OCI-LY1 (cell line): ENCODE measurements at regions not wholly inside any gene's neighbourhood (a gene's known extent, or its start where the extent isn't known, plus 50 kb on each side); places are given as distances from the start of the nearest gene placed in this dataset.
"Not testable (repeated sequence)": the region's sequence is repeated elsewhere in the genome, so short reads cannot be mapped to it uniquely, and the experiment has no call there.

ENCODE experiments used
- H2AFZ ChIP-seq: fragments of 200-600 bp; sonication (generic), shearing (Covaris generic); 2 replicates; pipeline ENCODE4 v1.6.0; 2014; ENCODE audit warnings: antibody characterized with exemption, mild to moderate bottlenecking, low read length
- H3F3A ChIP-seq: fragments of 200-600 bp; sonication (generic), shearing (Covaris generic); 2 replicates; pipeline ENCODE4 v1.6.0; 2014; ENCODE audit warnings: mild to moderate bottlenecking, antibody characterized with exemption, low read length, moderate library complexity; ENCODE audit not compliant: insufficient read depth
- H3K27ac ChIP-seq: fragments of 200-600 bp; sonication (generic); 2 replicates; pipeline ENCODE4 v1.5.1; 2014; ENCODE audit warnings: low read length, mixed run types, mild to moderate bottlenecking, low read depth; ENCODE audit not compliant: poor library complexity, severe bottlenecking
- H3K27me3 ChIP-seq: fragments of 200-600 bp; sonication (generic); 2 replicates; pipeline ENCODE4 v1.6.0; 2014; ENCODE audit warnings: antibody characterized with exemption, mild to moderate bottlenecking, low read length, moderate library complexity; ENCODE audit not compliant: insufficient read depth
- H3K36me3 ChIP-seq: fragments of 200-600 bp; sonication (generic); 2 replicates; pipeline ENCODE4 v1.6.1; 2014; ENCODE audit warnings: mild to moderate bottlenecking, antibody characterized with exemption, low read length, moderate library complexity, mixed read lengths; ENCODE audit not compliant: insufficient read depth
- H3K4me1 ChIP-seq: fragments of 200-600 bp; sonication (generic); 2 replicates; pipeline ENCODE4 v1.5.1; 2014; ENCODE audit warnings: mild to moderate bottlenecking, low read length, moderate library complexity; ENCODE audit not compliant: insufficient read depth, severe bottlenecking
- H3K4me2 ChIP-seq: fragments of 200-600 bp; sonication (generic), shearing (Covaris generic); 2 replicates; pipeline ENCODE4 v1.6.1; 2014; ENCODE audit warnings: low read length
- H3K4me3 ChIP-seq: fragments of 200-600 bp; sonication (generic); 2 replicates; pipeline ENCODE4 v1.5.1; 2014; ENCODE audit warnings: low read length, low read depth, mild to moderate bottlenecking, mixed read lengths; ENCODE audit not compliant: poor library complexity, severe bottlenecking
- H3K79me2 ChIP-seq: fragments of 200-600 bp; shearing (Covaris generic); 2 replicates; pipeline ENCODE4 v1.6.1; 2016; ENCODE audit warnings: mixed run types, low read length, mixed read lengths; ENCODE audit not compliant: insufficient read depth
- H3K9ac ChIP-seq: fragments of 200-600 bp; sonication (generic), shearing (Covaris generic); 2 replicates; pipeline ENCODE4 v1.6.1; 2014; ENCODE audit warnings: mild to moderate bottlenecking, low read length, mixed read lengths
- H3K9me2 ChIP-seq: fragments of 200-600 bp; sonication (generic), shearing (Covaris generic); 2 replicates; pipeline ENCODE4 v1.6.1; 2014; ENCODE audit warnings: low read depth, mild to moderate bottlenecking, low read length, mixed read lengths
- H3K9me3 ChIP-seq: fragments of 200-600 bp; shearing (Covaris generic); 2 replicates; pipeline ENCODE4 v1.6.1; 2014; ENCODE audit warnings: low read length, mixed read lengths
- H4K20me1 ChIP-seq: fragments of 200-600 bp; sonication (generic), shearing (Covaris generic); 2 replicates; pipeline ENCODE4 v1.6.0; 2016; ENCODE audit warnings: mild to moderate bottlenecking, low read length; ENCODE audit not compliant: insufficient read depth
- EZH2 ChIP-seq: fragments of 200-600 bp; sonication (generic), shearing (Covaris generic); IDR thresholded peaks from 2 replicates; pipeline ENCODE4 v1.8.0; 2017; ENCODE audit warnings: borderline replicate concordance, mixed run types, mild to moderate bottlenecking, antibody characterized with exemption, low read length, moderate library complexity, mixed read lengths
- TF ChIP-seq, protein P1 (sequence below): fragments of 200-600 bp; sonication (generic), shearing (Covaris generic); IDR thresholded peaks from 2 replicates; pipeline ENCODE4 v1.5.1; 2017; ENCODE audit warnings: mild to moderate bottlenecking, antibody characterized with exemption, low read length, moderate library complexity, mixed read lengths

DNA sequence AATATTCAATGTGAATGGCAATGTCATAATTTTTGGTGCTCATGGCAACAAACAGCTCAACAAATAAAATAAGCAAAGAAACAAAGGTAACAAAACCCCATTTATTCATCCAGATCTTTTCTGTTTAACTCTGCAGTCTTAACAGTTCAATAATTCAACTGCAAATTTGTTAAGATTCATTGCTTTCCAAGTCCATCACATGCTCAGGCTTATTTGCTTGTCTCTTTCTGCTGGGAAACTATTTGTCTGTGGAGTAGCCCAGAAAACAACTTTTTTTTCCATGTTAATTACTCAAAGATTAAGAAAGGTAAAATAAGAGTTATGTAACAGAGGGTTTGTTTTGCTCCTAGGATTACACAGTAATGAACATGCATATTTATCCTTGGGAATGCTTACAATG lies 92.6 kb upstream of the PNPT1 start:
- no peaks in the 10 kb centered on the region for H3K27me3 ChIP-seq
- H3K4me1 ChIP-seq = no peaks in the 10 kb centered on the region
- no peaks in the 10 kb centered on the region for H4K20me1 ChIP-seq
- H3K27ac ChIP-seq = no peak overlapping the region
- no peak overlapping the region for H3K9ac ChIP-seq
- no peaks in the 10 kb centered on the region for H3K79me2 ChIP-seq
- H2AFZ ChIP-seq = no peak overlapping the region
- H3F3A ChIP-seq = no peaks in the 10 kb centered on the region
- no peak overlapping the region for H3K4me2 ChIP-seq
- no peaks in the 10 kb centered on the region for H3K9me3 ChIP-seq
- H3K4me3 ChIP-seq = no peak overlapping the region
- H3K9me2 ChIP-seq = no peaks in the 10 kb centered on the region
- no peaks in the 10 kb centered on the region for H3K36me3 ChIP-seq
- no peak for TF ChIP-seq EZH2
- TF ChIP-seq, protein P1, sequence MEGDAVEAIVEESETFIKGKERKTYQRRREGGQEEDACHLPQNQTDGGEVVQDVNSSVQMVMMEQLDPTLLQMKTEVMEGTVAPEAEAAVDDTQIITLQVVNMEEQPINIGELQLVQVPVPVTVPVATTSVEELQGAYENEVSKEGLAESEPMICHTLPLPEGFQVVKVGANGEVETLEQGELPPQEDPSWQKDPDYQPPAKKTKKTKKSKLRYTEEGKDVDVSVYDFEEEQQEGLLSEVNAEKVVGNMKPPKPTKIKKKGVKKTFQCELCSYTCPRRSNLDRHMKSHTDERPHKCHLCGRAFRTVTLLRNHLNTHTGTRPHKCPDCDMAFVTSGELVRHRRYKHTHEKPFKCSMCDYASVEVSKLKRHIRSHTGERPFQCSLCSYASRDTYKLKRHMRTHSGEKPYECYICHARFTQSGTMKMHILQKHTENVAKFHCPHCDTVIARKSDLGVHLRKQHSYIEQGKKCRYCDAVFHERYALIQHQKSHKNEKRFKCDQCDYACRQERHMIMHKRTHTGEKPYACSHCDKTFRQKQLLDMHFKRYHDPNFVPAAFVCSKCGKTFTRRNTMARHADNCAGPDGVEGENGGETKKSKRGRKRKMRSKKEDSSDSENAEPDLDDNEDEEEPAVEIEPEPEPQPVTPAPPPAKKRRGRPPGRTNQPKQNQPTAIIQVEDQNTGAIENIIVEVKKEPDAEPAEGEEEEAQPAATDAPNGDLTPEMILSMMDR = no peak

- not testable (repeated sequence) for H3K27me3 ChIP-seq, H3K4me2 ChIP-seq, H3F3A ChIP-seq, H3K79me2 ChIP-seq, H3K27ac ChIP-seq, H4K20me1 ChIP-seq, H3K4me1 ChIP-seq, H3K9me3 ChIP-seq, H2AFZ ChIP-seq, H3K4me3 ChIP-seq, H3K36me3 ChIP-seq, H3K9me2 ChIP-seq, H3K9ac ChIP-seq
Measured at GRCh38 chr2:55783751-55784150, 90.1 kb upstream of the PNPT1 start.

DNA sequence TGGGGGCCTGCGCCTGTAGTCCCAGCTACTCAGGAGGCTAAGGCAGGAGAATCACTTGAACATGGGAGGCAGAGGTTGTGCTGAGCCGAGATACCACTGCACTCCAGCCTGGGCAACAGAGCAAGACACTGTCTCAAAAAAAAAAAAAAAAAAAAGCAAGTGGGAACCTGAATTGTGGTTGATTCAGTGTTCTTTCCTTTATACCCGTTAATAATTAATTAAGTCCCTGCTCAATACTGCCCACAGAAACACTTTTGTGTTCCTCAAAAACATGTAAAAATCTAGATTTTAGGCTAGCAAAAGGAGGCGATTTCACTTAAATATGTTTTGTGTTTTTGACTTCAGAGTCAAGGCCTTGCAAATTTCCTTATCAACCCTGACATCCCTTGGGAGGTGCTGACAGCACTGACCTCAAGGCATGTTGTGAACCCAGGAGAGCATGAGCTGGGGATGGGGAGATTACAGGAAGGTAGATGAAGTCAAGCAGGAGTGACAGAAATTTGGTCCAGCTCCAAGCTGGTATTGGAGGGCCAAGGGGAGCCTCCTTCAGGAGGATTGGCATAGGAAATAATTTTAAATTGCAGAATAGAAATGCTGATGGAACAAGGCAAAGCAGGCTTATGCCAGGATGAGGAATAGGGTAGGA lies 89.0 kb upstream of the PNPT1 start:
- H3K4me3 ChIP-seq = no peak overlapping the region
- H3K79me2 ChIP-seq = no peaks in the 10 kb centered on the region
- no peaks in the 10 kb centered on the region for H3K27me3 ChIP-seq
- no peak overlapping the region for H2AFZ ChIP-seq
- no peaks in the 10 kb centered on the region for H3K9me3 ChIP-seq
- no peaks in the 10 kb centered on the region for H3F3A ChIP-seq
- H4K20me1 ChIP-seq = no peaks in the 10 kb centered on the region
- no peak overlapping the region for H3K27ac ChIP-seq
- no peaks in the 10 kb centered on the region for H3K4me1 ChIP-seq
- TF ChIP-seq, protein P1 = no peak
- TF ChIP-seq EZH2 = no peak
- H3K9me2 ChIP-seq = no peaks in the 10 kb centered on the region
- H3K36me3 ChIP-seq = no peaks in the 10 kb centered on the region
- no peak overlapping the region for H3K4me2 ChIP-seq
- no peak overlapping the region for H3K9ac ChIP-seq

- no peaks in the 10 kb centered on the region for H4K20me1 ChIP-seq
Measured at GRCh38 chr2:55781542-55781941, 87.9 kb upstream of the PNPT1 start.

More at GRCh38 chr2:55781542-55781941, 87.9 kb upstream of the PNPT1 start:
- TF ChIP-seq, protein P1 = no peak
- TF ChIP-seq EZH2 = no peak
- H3K9me3 ChIP-seq = no peaks in the 10 kb centered on the region
- H3K36me3 ChIP-seq = no peaks in the 10 kb centered on the region
- no peak overlapping the region for H2AFZ ChIP-seq
- no peak overlapping the region for H3K4me3 ChIP-seq
- no peaks in the 10 kb centered on the region for H3K4me1 ChIP-seq
- no peaks in the 10 kb centered on the region for H3K9me2 ChIP-seq
- no peaks in the 10 kb centered on the region for H3F3A ChIP-seq
- no peaks in the 10 kb centered on the region for H3K79me2 ChIP-seq
- no peaks in the 10 kb centered on the region for H3K27me3 ChIP-seq
- no peak overlapping the region for H3K4me2 ChIP-seq
- no peak overlapping the region for H3K9ac ChIP-seq
- H3K27ac ChIP-seq = no peak overlapping the region
